ENCODE measurements at regions not wholly inside any gene's neighbourhood (a gene's known extent, or its start where the extent isn't known, plus 50 kb on each side); places are given as distances from the start of the nearest gene placed in this dataset.

GRCh38 chrX:97691901-97692455, 808.3 kb downstream of the RPA4 start:
- Histone ChIP-seq H3K4me3 (ENCODE audit: control insufficient read depth in 1 of 2, extremely low read depth in 1 of 2, low read length in 1 of 2) (no peak overlapping the region), H3K9me3 (no peaks in the 10 kb centered on the region), H3K4me1 (ENCODE audit: control insufficient read depth in 1 of 2, extremely low read depth in 1 of 2, insufficient read depth in 2 of 2, low read length in 2 of 2) (no peaks in the 10 kb centered on the region), H3K36me3 (ENCODE audit: control insufficient read depth in 2 of 2, extremely low read depth in 1 of 2, insufficient read depth in 1 of 2, low read length in 1 of 2) (no peaks in the 10 kb centered on the region), H3K27ac (ENCODE audit: low read length) (no peak overlapping the region), H3K27me3 (replicated peaks in 1 of 2; ENCODE audit: control insufficient read depth in 2 of 2, extremely low read depth in 1 of 2, insufficient read depth in 2 of 2, low read length in 1 of 2) (no peaks in the 10 kb centered on the region)
- Mint-ChIP-seq H3K4me1 (no peaks in the 10 kb centered on the region), H3K36me3 (no peaks in the 10 kb centered on the region), H3K27ac (no peak overlapping the region), H3K4me3 (no peak overlapping the region), H3K27me3 (peaks cover 0 to 18% of the 10 kb centered on the region in 2 donors), H3K9me3 (no peaks in the 10 kb centered on the region)
- ChIA-PET CTCF (no interaction called here), POLR2A (no interaction called here)
- DNase-seq (no peak), ATAC-seq (replicated peaks in 1 of 4) (no peak)
- no CpG with 5 or more reads among the region's 2 CpGs for WGBS (ENCODE audit: insufficient coverage)

GRCh38 chrX:97692575-97692974, 808.9 kb downstream of the RPA4 start:
- Histone ChIP-seq H3K4me1 (ENCODE audit: control insufficient read depth in 1 of 2, extremely low read depth in 1 of 2, insufficient read depth in 2 of 2, low read length in 2 of 2) (no peaks in the 10 kb centered on the region), H3K27me3 (replicated peaks in 1 of 2; ENCODE audit: control insufficient read depth in 2 of 2, extremely low read depth in 1 of 2, insufficient read depth in 2 of 2, low read length in 1 of 2) (no peaks in the 10 kb centered on the region), H3K27ac (ENCODE audit: low read length) (no peak overlapping the region), H3K9me3 (no peaks in the 10 kb centered on the region), H3K4me3 (ENCODE audit: control insufficient read depth in 1 of 2, extremely low read depth in 1 of 2, low read length in 1 of 2) (no peak overlapping the region), H3K36me3 (ENCODE audit: control insufficient read depth in 2 of 2, extremely low read depth in 1 of 2, insufficient read depth in 1 of 2, low read length in 1 of 2) (no peaks in the 10 kb centered on the region)
- Mint-ChIP-seq H3K36me3 (no peaks in the 10 kb centered on the region), H3K9me3 (no peaks in the 10 kb centered on the region), H3K27ac (no peak overlapping the region), H3K4me3 (no peak overlapping the region), H3K4me1 (no peaks in the 10 kb centered on the region), H3K27me3 (peaks cover 0 to 18% of the 10 kb centered on the region in 2 donors)
- ATAC-seq (replicated peaks in 1 of 4), result no peak
- no peak for DNase-seq
- no CpG with 5 or more reads among the region's 2 CpGs for WGBS (ENCODE audit: insufficient coverage)
- CTCF ChIA-PET, result no interaction called here
- POLR2A ChIA-PET, result no interaction called here

DNA sequence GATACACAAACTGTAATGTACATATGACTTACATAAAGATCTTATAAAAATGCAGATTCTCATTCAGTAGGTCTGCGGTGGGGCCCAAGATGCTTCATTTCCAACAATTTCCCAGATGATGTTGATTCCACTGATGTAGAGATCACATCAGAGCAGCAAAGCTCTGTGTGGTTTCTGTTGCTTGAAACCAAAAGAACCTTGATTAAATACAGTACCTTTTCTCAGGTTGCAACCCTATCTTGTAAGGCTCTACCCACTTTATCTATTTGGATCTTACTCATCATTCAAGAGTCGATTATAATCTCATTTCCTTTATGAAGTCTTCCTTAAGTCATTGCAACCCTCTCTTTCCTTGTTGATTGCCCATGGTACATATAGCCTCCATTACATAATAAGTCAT, 816.8 kb downstream of the RPA4 start:
- H3K4me1 Mint-ChIP-seq, result no peaks in the 10 kb centered on the region
- Histone ChIP-seq H3K27ac (ENCODE audit: low read length) (no peak overlapping the region), H3K27me3 (replicated peaks in 1 of 2; ENCODE audit: control insufficient read depth in 2 of 2, extremely low read depth in 1 of 2, insufficient read depth in 2 of 2, low read length in 1 of 2) (no peaks in the 10 kb centered on the region), H3K4me3 (ENCODE audit: control insufficient read depth in 1 of 2, extremely low read depth in 1 of 2, low read length in 1 of 2) (no peak overlapping the region), H3K9me3 (no peaks in the 10 kb centered on the region), H3K36me3 (ENCODE audit: control insufficient read depth in 2 of 2, extremely low read depth in 1 of 2, insufficient read depth in 1 of 2, low read length in 1 of 2) (no peaks in the 10 kb centered on the region), H3K4me1 (ENCODE audit: control insufficient read depth in 1 of 2, extremely low read depth in 1 of 2, insufficient read depth in 2 of 2, low read length in 2 of 2) (no peaks in the 10 kb centered on the region)
- no peaks in the 10 kb centered on the region for H3K9me3 Mint-ChIP-seq
- ChIA-PET POLR2A (no interaction called here), CTCF (no interaction called here)
- H3K4me3 Mint-ChIP-seq, result no peak overlapping the region
- H3K36me3 Mint-ChIP-seq, result no peaks in the 10 kb centered on the region
- ATAC-seq (replicated peaks in 1 of 4), result no peak
- no peak for DNase-seq
- WGBS (ENCODE audit: insufficient coverage), result no CpG with 5 or more reads among the region's 2 CpGs
- H3K27ac Mint-ChIP-seq, result no peak overlapping the region
- H3K27me3 Mint-ChIP-seq, result peaks cover 0 to 19% of the 10 kb centered on the region in 2 donors

- Histone ChIP-seq H3K4me3 (ENCODE audit: control insufficient read depth in 1 of 2, extremely low read depth in 1 of 2, low read length in 1 of 2) (no peak overlapping the region), H3K4me1 (ENCODE audit: control insufficient read depth in 1 of 2, extremely low read depth in 1 of 2, insufficient read depth in 2 of 2, low read length in 2 of 2) (no peaks in the 10 kb centered on the region), H3K36me3 (ENCODE audit: control insufficient read depth in 2 of 2, extremely low read depth in 1 of 2, insufficient read depth in 1 of 2, low read length in 1 of 2) (no peaks in the 10 kb centered on the region), H3K27me3 (replicated peaks in 1 of 2; ENCODE audit: control insufficient read depth in 2 of 2, extremely low read depth in 1 of 2, insufficient read depth in 2 of 2, low read length in 1 of 2) (no peaks in the 10 kb centered on the region), H3K27ac (ENCODE audit: low read length) (no peak overlapping the region), H3K9me3 (no peaks in the 10 kb centered on the region)
- H3K36me3 Mint-ChIP-seq, result no peaks in the 10 kb centered on the region
- ChIA-PET CTCF (no interaction called here), POLR2A (no interaction called here)
- ATAC-seq (replicated peaks in 1 of 4) (no peak), DNase-seq (no peak)
- no peaks in the 10 kb centered on the region for H3K9me3 Mint-ChIP-seq
- no peak overlapping the region for H3K4me3 Mint-ChIP-seq
- no peak overlapping the region for H3K27ac Mint-ChIP-seq
- H3K27me3 Mint-ChIP-seq, result peaks cover 0 to 15% of the 10 kb centered on the region in 2 donors
- no peaks in the 10 kb centered on the region for H3K4me1 Mint-ChIP-seq
- 87% methylated on average over 3 of the region's 6 CpGs for WGBS (ENCODE audit: insufficient coverage)
Observed at GRCh38 chrX:97704474-97704873, 820.8 kb downstream of the RPA4 start.

DNA sequence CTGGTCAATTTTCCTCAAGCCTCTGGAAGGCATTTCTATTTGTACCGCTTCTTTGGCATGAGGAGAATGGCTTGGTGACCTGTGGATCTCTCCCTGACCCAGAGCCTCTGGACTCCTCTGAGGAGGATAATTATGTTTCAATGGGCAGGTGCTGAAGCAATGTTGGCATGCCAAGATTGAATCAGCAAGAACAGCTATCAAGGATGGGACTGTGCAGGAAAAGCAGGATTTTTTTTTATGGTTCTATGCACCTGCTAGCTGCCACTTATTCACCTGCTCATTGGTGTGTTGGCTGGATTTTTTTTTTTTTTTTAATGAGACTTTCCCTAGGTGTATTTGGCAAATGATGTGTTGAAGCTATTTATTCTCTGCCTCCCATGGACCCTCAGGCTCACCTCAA, 821.2 kb downstream of the RPA4 start:
- Histone ChIP-seq H3K4me3 (ENCODE audit: control insufficient read depth in 1 of 2, extremely low read depth in 1 of 2, low read length in 1 of 2) (no peak overlapping the region), H3K36me3 (ENCODE audit: control insufficient read depth in 2 of 2, extremely low read depth in 1 of 2, insufficient read depth in 1 of 2, low read length in 1 of 2) (no peaks in the 10 kb centered on the region), H3K9me3 (no peaks in the 10 kb centered on the region), H3K27ac (ENCODE audit: low read length) (no peak overlapping the region), H3K4me1 (ENCODE audit: control insufficient read depth in 1 of 2, extremely low read depth in 1 of 2, insufficient read depth in 2 of 2, low read length in 2 of 2) (no peaks in the 10 kb centered on the region), H3K27me3 (replicated peaks in 1 of 2; ENCODE audit: control insufficient read depth in 2 of 2, extremely low read depth in 1 of 2, insufficient read depth in 2 of 2, low read length in 1 of 2) (no peaks in the 10 kb centered on the region)
- Mint-ChIP-seq H3K27me3 (peaks cover 0 to 19% of the 10 kb centered on the region in 2 donors), H3K36me3 (no peaks in the 10 kb centered on the region), H3K9me3 (peaks cover 0 to 3% (median 0%) of the 10 kb centered on the region in 3 donors), H3K27ac (no peak overlapping the region), H3K4me3 (no peak overlapping the region), H3K4me1 (no peaks in the 10 kb centered on the region)
- DNase-seq (no peak), ATAC-seq (replicated peaks in 1 of 4) (no peak)
- no CpG with 5 or more reads among the region's 1 CpG for WGBS (ENCODE audit: insufficient coverage)
- ChIA-PET POLR2A (no interaction called here), CTCF (no interaction called here)

DNA sequence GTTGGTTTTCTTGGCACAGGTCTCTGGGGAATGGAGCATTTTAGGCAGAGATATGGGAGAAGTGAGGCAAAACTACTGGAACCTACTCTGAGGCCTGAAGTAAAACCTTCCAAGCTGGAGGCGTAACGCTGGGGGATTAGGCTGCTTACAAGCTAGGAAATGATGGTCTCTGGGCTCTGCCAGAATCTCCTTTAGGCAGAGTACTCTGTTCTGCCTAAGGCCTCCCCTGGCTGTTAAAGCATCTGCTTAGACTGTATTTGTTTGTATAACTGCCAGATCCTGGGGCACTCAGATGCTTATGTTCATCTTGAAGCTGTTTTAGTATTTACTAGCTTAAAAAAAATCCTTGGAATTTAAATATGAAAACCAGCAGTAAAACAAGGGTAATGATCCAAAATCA, 822.2 kb downstream of the RPA4 start:
- WGBS (ENCODE audit: insufficient coverage), result 93% methylated on average over 2 of the region's 2 CpGs
- Mint-ChIP-seq H3K36me3 (no peaks in the 10 kb centered on the region), H3K27ac (no peak overlapping the region), H3K4me3 (no peak overlapping the region), H3K27me3 (peaks cover 0 to 20% of the 10 kb centered on the region in 2 donors), H3K9me3 (peaks cover 0 to 3% (median 0%) of the 10 kb centered on the region in 3 donors), H3K4me1 (no peaks in the 10 kb centered on the region)
- Histone ChIP-seq H3K9me3 (no peaks in the 10 kb centered on the region), H3K4me1 (ENCODE audit: control insufficient read depth in 1 of 2, extremely low read depth in 1 of 2, insufficient read depth in 2 of 2, low read length in 2 of 2) (no peaks in the 10 kb centered on the region), H3K36me3 (ENCODE audit: control insufficient read depth in 2 of 2, extremely low read depth in 1 of 2, insufficient read depth in 1 of 2, low read length in 1 of 2) (no peaks in the 10 kb centered on the region), H3K4me3 (ENCODE audit: control insufficient read depth in 1 of 2, extremely low read depth in 1 of 2, low read length in 1 of 2) (no peak overlapping the region), H3K27me3 (replicated peaks in 1 of 2; ENCODE audit: control insufficient read depth in 2 of 2, extremely low read depth in 1 of 2, insufficient read depth in 2 of 2, low read length in 1 of 2) (no peaks in the 10 kb centered on the region), H3K27ac (ENCODE audit: low read length) (no peak overlapping the region)
- DNase-seq, result no peak
- no peak for ATAC-seq (replicated peaks in 1 of 4)
- ChIA-PET CTCF (no interaction called here), POLR2A (no interaction called here)

GRCh38 chrX:97714072-97714471, 830.4 kb downstream of the RPA4 start:
- Histone ChIP-seq H3K9me3 (no peaks in the 10 kb centered on the region), H3K27me3 (replicated peaks in 1 of 2; ENCODE audit: control insufficient read depth in 2 of 2, extremely low read depth in 1 of 2, insufficient read depth in 2 of 2, low read length in 1 of 2) (no peaks in the 10 kb centered on the region), H3K4me1 (ENCODE audit: control insufficient read depth in 1 of 2, extremely low read depth in 1 of 2, insufficient read depth in 2 of 2, low read length in 2 of 2) (no peaks in the 10 kb centered on the region), H3K27ac (ENCODE audit: low read length) (no peak overlapping the region), H3K36me3 (ENCODE audit: control insufficient read depth in 2 of 2, extremely low read depth in 1 of 2, insufficient read depth in 1 of 2, low read length in 1 of 2) (no peaks in the 10 kb centered on the region), H3K4me3 (ENCODE audit: control insufficient read depth in 1 of 2, extremely low read depth in 1 of 2, low read length in 1 of 2) (no peak overlapping the region)
- ATAC-seq (replicated peaks in 1 of 4) (no peak), DNase-seq (no peak)
- Mint-ChIP-seq H3K27me3 (peaks cover 0 to 5% of the 10 kb centered on the region in 2 donors), H3K27ac (no peak overlapping the region), H3K36me3 (no peaks in the 10 kb centered on the region), H3K9me3 (peaks cover 0 to 3% (median 0%) of the 10 kb centered on the region in 3 donors), H3K4me3 (no peak overlapping the region), H3K4me1 (no peaks in the 10 kb centered on the region)
- CTCF ChIA-PET, result no interaction called here
- POLR2A ChIA-PET, result no interaction called here

Data from T-cell (primary cell).